ENCODE measurements at regions not wholly inside any gene's neighbourhood (a gene's known extent, or its start where the extent isn't known, plus 50 kb on each side); places are given as distances from the start of the nearest gene placed in this dataset.

- DNase-seq (ENCODE audit: low spot score) (no peak), ATAC-seq (no peak)
- peaks cover 12% of the 10 kb centered on the region for H3K27me3 Mint-ChIP-seq (ENCODE audit: insufficient read depth, low read depth, poor library complexity)
- no peaks in the 10 kb centered on the region for H3K36me3 ChIP-seq (ENCODE audit: insufficient read depth)
- H3K4me1 ChIP-seq (ENCODE audit: insufficient read depth) = 0 out of 2 replicates have a peak, but pooled peaks cover 2% of the 10 kb centered on the region
- no peaks in the 10 kb centered on the region for H3K9me2 ChIP-seq (ENCODE audit: insufficient read depth)
- TF ChIP-seq CTCF (conservative IDR thresholded peaks at IDR 0.05; ENCODE audit: low read depth in 2 of 2) = no peak
- TF ChIP-seq JUNB (IDR thresholded peaks at IDR 0.05; ENCODE audit: unreplicated experiment) = no peak
- no peak for TF ChIP-seq STAT1 (IDR thresholded peaks at IDR 0.05; ENCODE audit: unreplicated experiment)
- TF ChIP-seq ZNF331 (CRISPR knock-in tag; IDR thresholded peaks at IDR 0.05; ENCODE audit: low read depth) = no peak
- no peak for TF ChIP-seq CREB1 (CRISPR knock-in tag; IDR thresholded peaks at IDR 0.05; ENCODE audit: low read depth)
- H2AFZ ChIP-seq = no peak overlapping the region
- no peak overlapping the region for H3K27ac Mint-ChIP-seq
- H3K79me2 ChIP-seq (replicated peaks; ENCODE audit: insufficient read depth) = no peaks in the 10 kb centered on the region
- no peaks in the 10 kb centered on the region for H3K27me3 ChIP-seq (ENCODE audit: insufficient read depth)
- no peaks in the 10 kb centered on the region for H4K20me1 ChIP-seq (replicated peaks; ENCODE audit: insufficient read depth)
- no peak overlapping the region for H3K4me3 ChIP-seq
- H3F3A ChIP-seq (replicated peaks; ENCODE audit: low read depth) = no peaks in the 10 kb centered on the region
- no peak overlapping the region for H3K4me3 Mint-ChIP-seq
- H3K36me3 Mint-ChIP-seq (ENCODE audit: low read depth) = no peaks in the 10 kb centered on the region
- no peaks in the 10 kb centered on the region; the same call in 2 of the 3 replicates for H3K9me3 Mint-ChIP-seq
- no peak overlapping the region for H3K27ac ChIP-seq (ENCODE audit: low read depth)
- no peak overlapping the region for H3K4me2 ChIP-seq
- H3K4me1 Mint-ChIP-seq = peaks cover 36% of the 10 kb centered on the region
Measured at GRCh38 chr3:13197281-13197680, 124.1 kb upstream of the IQSEC1 start.

- H3K4me1 Mint-ChIP-seq = peaks cover 29% of the 10 kb centered on the region
- H3K9me2 ChIP-seq (ENCODE audit: insufficient read depth) = no peaks in the 10 kb centered on the region
- H2AFZ ChIP-seq = no peak overlapping the region
- no peak overlapping the region for H3K4me3 Mint-ChIP-seq
- H3K27me3 ChIP-seq (ENCODE audit: insufficient read depth) = no peaks in the 10 kb centered on the region
- H3K4me2 ChIP-seq = no peak overlapping the region
- ATAC-seq = no peak
- H3K27me3 Mint-ChIP-seq (ENCODE audit: insufficient read depth, low read depth, poor library complexity) = peaks cover 12% of the 10 kb centered on the region
- no peaks in the 10 kb centered on the region for H3F3A ChIP-seq (replicated peaks; ENCODE audit: low read depth)
- no peaks in the 10 kb centered on the region; the same call in 2 of the 3 replicates for H3K9me3 Mint-ChIP-seq
- no peak for DNase-seq (ENCODE audit: low spot score)
- H3K4me3 ChIP-seq = no peak overlapping the region
- H4K20me1 ChIP-seq (replicated peaks; ENCODE audit: insufficient read depth) = no peaks in the 10 kb centered on the region
- 0 out of 2 replicates have a peak, but pooled peaks cover 2% of the 10 kb centered on the region for H3K4me1 ChIP-seq (ENCODE audit: insufficient read depth)
- H3K36me3 Mint-ChIP-seq (ENCODE audit: low read depth) = no peaks in the 10 kb centered on the region
- no peak overlapping the region for H3K27ac ChIP-seq (ENCODE audit: low read depth)
- no peak overlapping the region for H3K27ac Mint-ChIP-seq
- H3K79me2 ChIP-seq (replicated peaks; ENCODE audit: insufficient read depth) = no peaks in the 10 kb centered on the region
- no peaks in the 10 kb centered on the region for H3K36me3 ChIP-seq (ENCODE audit: insufficient read depth)
- TF ChIP-seq EZH2 (IDR thresholded peaks at IDR 0.05; ENCODE audit: low read depth, unreplicated experiment) = no peak
- no peak for TF ChIP-seq ZNF331 (CRISPR knock-in tag; IDR thresholded peaks at IDR 0.05; ENCODE audit: low read depth)
- TF ChIP-seq JUNB (IDR thresholded peaks at IDR 0.05; ENCODE audit: unreplicated experiment) = no peak
- TF ChIP-seq REST (IDR thresholded peaks at IDR 0.05; ENCODE audit: unreplicated experiment) = no peak
- TF ChIP-seq, protein P1, sequence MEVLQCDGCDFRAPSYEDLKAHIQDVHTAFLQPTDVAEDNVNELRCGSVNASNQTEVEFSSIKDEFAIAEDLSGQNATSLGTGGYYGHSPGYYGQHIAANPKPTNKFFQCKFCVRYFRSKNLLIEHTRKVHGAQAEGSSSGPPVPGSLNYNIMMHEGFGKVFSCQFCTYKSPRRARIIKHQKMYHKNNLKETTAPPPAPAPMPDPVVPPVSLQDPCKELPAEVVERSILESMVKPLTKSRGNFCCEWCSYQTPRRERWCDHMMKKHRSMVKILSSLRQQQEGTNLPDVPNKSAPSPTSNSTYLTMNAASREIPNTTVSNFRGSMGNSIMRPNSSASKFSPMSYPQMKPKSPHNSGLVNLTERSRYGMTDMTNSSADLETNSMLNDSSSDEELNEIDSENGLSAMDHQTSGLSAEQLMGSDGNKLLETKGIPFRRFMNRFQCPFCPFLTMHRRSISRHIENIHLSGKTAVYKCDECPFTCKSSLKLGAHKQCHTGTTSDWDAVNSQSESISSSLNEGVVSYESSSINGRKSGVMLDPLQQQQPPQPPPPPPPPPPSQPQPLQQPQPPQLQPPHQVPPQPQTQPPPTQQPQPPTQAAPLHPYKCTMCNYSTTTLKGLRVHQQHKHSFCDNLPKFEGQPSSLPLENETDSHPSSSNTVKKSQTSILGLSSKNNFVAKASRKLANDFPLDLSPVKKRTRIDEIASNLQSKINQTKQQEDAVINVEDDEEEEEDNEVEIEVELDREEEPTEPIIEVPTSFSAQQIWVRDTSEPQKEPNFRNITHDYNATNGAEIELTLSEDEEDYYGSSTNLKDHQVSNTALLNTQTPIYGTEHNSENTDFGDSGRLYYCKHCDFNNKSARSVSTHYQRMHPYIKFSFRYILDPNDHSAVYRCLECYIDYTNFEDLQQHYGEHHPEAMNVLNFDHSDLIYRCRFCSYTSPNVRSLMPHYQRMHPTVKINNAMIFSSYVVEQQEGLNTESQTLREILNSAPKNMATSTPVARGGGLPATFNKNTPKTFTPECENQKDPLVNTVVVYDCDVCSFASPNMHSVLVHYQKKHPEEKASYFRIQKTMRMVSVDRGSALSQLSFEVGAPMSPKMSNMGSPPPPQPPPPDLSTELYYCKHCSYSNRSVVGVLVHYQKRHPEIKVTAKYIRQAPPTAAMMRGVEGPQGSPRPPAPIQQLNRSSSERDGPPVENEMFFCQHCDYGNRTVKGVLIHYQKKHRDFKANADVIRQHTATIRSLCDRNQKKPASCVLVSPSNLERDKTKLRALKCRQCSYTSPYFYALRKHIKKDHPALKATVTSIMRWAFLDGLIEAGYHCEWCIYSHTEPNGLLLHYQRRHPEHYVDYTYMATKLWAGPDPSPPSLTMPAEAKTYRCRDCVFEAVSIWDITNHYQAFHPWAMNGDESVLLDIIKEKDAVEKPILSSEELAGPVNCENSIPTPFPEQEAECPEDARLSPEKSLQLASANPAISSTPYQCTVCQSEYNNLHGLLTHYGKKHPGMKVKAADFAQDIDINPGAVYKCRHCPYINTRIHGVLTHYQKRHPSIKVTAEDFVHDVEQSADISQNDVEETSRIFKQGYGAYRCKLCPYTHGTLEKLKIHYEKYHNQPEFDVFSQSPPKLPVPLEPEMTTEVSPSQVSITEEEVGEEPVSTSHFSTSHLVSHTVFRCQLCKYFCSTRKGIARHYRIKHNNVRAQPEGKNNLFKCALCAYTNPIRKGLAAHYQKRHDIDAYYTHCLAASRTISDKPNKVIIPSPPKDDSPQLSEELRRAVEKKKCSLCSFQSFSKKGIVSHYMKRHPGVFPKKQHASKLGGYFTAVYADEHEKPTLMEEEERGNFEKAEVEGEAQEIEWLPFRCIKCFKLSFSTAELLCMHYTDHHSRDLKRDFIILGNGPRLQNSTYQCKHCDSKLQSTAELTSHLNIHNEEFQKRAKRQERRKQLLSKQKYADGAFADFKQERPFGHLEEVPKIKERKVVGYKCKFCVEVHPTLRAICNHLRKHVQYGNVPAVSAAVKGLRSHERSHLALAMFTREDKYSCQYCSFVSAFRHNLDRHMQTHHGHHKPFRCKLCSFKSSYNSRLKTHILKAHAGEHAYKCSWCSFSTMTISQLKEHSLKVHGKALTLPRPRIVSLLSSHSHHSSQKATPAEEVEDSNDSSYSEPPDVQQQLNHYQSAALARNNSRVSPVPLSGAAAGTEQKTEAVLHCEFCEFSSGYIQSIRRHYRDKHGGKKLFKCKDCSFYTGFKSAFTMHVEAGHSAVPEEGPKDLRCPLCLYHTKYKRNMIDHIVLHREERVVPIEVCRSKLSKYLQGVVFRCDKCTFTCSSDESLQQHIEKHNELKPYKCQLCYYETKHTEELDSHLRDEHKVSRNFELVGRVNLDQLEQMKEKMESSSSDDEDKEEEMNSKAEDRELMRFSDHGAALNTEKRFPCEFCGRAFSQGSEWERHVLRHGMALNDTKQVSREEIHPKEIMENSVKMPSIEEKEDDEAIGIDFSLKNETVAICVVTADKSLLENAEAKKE (CRISPR knock-in tag; IDR thresholded peaks at IDR 0.05) = no peak
- no peak for TF ChIP-seq EZH2phosphoT487 (IDR thresholded peaks at IDR 0.05; ENCODE audit: unreplicated experiment)
- TF ChIP-seq POLR2AphosphoS5 (IDR thresholded peaks at IDR 0.05; ENCODE audit: low read depth) = no peak
- TF ChIP-seq STAT1 (IDR thresholded peaks at IDR 0.05; ENCODE audit: unreplicated experiment) = no peak
Measured at GRCh38 chr3:13195374-13195773, 122.1 kb upstream of the IQSEC1 start.
